PC-3 (cell line): ENCODE measurements at regions not wholly inside any gene's neighbourhood (a gene's known extent, or its start where the extent isn't known, plus 50 kb on each side); places are given as distances from the start of the nearest gene placed in this dataset.

ENCODE experiments used
- EZH2 ChIP-seq: fragments of 300-600 bp; sonication (generic); IDR thresholded peaks from one replicate; pipeline ENCODE4 v1.6.1; 2017; ENCODE audit warnings: antibody characterized with exemption, mild to moderate bottlenecking, low read length; ENCODE audit not compliant: unreplicated experiment
- TF ChIP-seq, protein P1 (sequence below): fragments of 300-600 bp; sonication (generic); conservative IDR thresholded peaks from 2 replicates; pipeline ENCODE4 v1.5.1; 2017; ENCODE audit warnings: antibody characterized with exemption, low read depth, mild to moderate bottlenecking, low read length

DNA sequence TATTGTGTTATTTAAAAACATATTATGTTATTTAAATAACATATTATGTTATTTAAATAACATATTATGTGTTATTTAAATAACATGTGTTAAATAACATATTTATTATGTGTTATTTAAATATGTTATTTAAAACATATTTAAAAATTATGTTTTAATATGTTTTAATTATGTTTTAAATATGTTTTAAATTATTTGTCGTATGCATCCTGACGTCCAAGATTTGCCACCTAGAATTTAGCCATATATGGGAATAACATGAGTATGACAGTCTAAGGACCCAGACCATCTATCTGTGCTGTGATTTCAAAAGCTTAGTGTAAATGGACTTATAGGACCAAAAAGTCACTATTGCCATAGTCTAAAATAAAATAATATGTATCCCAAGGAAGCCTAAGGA is 484.3 kb upstream of the KLHL29 start:
- TF ChIP-seq, protein P1, sequence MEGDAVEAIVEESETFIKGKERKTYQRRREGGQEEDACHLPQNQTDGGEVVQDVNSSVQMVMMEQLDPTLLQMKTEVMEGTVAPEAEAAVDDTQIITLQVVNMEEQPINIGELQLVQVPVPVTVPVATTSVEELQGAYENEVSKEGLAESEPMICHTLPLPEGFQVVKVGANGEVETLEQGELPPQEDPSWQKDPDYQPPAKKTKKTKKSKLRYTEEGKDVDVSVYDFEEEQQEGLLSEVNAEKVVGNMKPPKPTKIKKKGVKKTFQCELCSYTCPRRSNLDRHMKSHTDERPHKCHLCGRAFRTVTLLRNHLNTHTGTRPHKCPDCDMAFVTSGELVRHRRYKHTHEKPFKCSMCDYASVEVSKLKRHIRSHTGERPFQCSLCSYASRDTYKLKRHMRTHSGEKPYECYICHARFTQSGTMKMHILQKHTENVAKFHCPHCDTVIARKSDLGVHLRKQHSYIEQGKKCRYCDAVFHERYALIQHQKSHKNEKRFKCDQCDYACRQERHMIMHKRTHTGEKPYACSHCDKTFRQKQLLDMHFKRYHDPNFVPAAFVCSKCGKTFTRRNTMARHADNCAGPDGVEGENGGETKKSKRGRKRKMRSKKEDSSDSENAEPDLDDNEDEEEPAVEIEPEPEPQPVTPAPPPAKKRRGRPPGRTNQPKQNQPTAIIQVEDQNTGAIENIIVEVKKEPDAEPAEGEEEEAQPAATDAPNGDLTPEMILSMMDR, result no peak
- TF ChIP-seq EZH2, result no peak
